PC-3 (cell line): ENCODE measurements at regions not wholly inside any gene's neighbourhood (a gene's known extent, or its start where the extent isn't known, plus 50 kb on each side); places are given as distances from the start of the nearest gene placed in this dataset.

Experiments used
- ATAC-seq: fragments of 200-7000 bp; cut with Tn5 transposase; 2 replicates; pipeline ENCODE4 v1.9.1; 2020; ENCODE audit warnings: mild to moderate bottlenecking, moderate library complexity
- BruUV-seq: library from RNA; stranded (reverse); fragments of 400-500 nt; replicated peaks from 2 replicates; lab custom pipeline; 2021; lab: Mats Ljungman, UMichigan
- CTCF ChIA-PET: fragments of 300-600 bp; sonication (Branson Sonifier 250); formaldehyde crosslinking; loops from one replicate; lab custom pipeline; 2022; ENCODE audit warnings: antibody characterized with exemption; lab: Charles Lee
- POLR2A ChIA-PET: fragments of 300-600 bp; sonication (Branson Sonifier 250); formaldehyde crosslinking; loops from one replicate; lab custom pipeline; 2022; ENCODE audit warnings: antibody characterized with exemption; ENCODE audit not compliant: unreplicated experiment; lab: Charles Lee
- DNase-seq: peaks from one replicate; pipeline ENCODE4 v3.0.0-alpha.2; 2015
- H2AFZ ChIP-seq: fragments of 300-600 bp; sonication (generic); 2 replicates; pipeline ENCODE4 v1.6.0; 2016; ENCODE audit warnings: antibody characterized with exemption, low read length
- H3F3A ChIP-seq: fragments of 300-600 bp; sonication (generic); one replicate; pipeline ENCODE4 v1.6.0; 2017; ENCODE audit warnings: antibody characterized with exemption, low read length, control low read depth, mild to moderate bottlenecking; ENCODE audit not compliant: unreplicated experiment
- H3K27ac ChIP-seq: fragments of 300-600 bp; sonication (generic); 2 replicates; pipeline ENCODE4 v1.5.1; 2016; ENCODE audit warnings: mild to moderate bottlenecking, low read length
- H3K27me3 ChIP-seq: fragments of 300-600 bp; sonication (generic); 2 replicates; pipeline ENCODE4 v1.6.1; 2016; ENCODE audit warnings: low read length, mixed read lengths
- H3K36me3 ChIP-seq: fragments of 300-600 bp; sonication (generic); 2 replicates; pipeline ENCODE4 v1.6.1; 2016; ENCODE audit warnings: low read depth, mixed run types, low read length, mixed read lengths
- H3K4me1 ChIP-seq: fragments of 300-600 bp; sonication (generic); 2 replicates; pipeline ENCODE4 v1.5.1; 2016; ENCODE audit warnings: low read length; ENCODE audit not compliant: insufficient read depth
- H3K4me2 ChIP-seq: fragments of 300-600 bp; sonication (generic); 2 replicates; pipeline ENCODE4 v1.6.0; 2016; ENCODE audit warnings: low read length
- H3K4me3 ChIP-seq: fragments of 300-600 bp; sonication (generic); 2 replicates; pipeline ENCODE4 v1.5.1; 2016; ENCODE audit warnings: mild to moderate bottlenecking, low read length, mixed read lengths
- H3K79me2 ChIP-seq: fragments of 300-600 bp; sonication (generic); 2 replicates; pipeline ENCODE4 v1.6.1; 2017; ENCODE audit warnings: low read length, mixed read lengths
- H3K9ac ChIP-seq: fragments of 300-600 bp; sonication (generic); 2 replicates; pipeline ENCODE4 v1.6.0; 2016; ENCODE audit warnings: mild to moderate bottlenecking, low read length
- H3K9me2 ChIP-seq: fragments of 300-600 bp; sonication (generic); replicated peaks from 2 replicates; pipeline ENCODE4 v1.6.1; 2016; ENCODE audit warnings: mixed run types, low read length, mixed read lengths
- H3K9me3 ChIP-seq: fragments of 300-600 bp; sonication (generic); 2 replicates; pipeline ENCODE4 v1.6.1; 2016; ENCODE audit warnings: low read length, mixed read lengths
- H4K20me1 ChIP-seq: fragments of 300-600 bp; sonication (generic); 2 replicates; pipeline ENCODE4 v1.6.1; 2016; ENCODE audit warnings: low read length, mixed read lengths
- EZH2 ChIP-seq: fragments of 300-600 bp; sonication (generic); IDR thresholded peaks from one replicate; pipeline ENCODE4 v1.6.1; 2017; ENCODE audit warnings: antibody characterized with exemption, mild to moderate bottlenecking, low read length; ENCODE audit not compliant: unreplicated experiment
- EZH2phosphoT487 ChIP-seq: fragments of 300-600 bp; sonication (generic); IDR thresholded peaks from 2 replicates; pipeline ENCODE4 v1.6.1; 2018; ENCODE audit warnings: mild to moderate bottlenecking, antibody characterized with exemption, low read length, borderline replicate concordance
- intact Hi-C: fragments of 100-400 bp; cut with micrococcal nuclease; formaldehyde crosslinking; loops from 2 replicates; pipeline ENCODE4 v1.9.0; 2023
- TF ChIP-seq, protein P1 (sequence below): fragments of 300-600 bp; sonication (generic); conservative IDR thresholded peaks from 2 replicates; pipeline ENCODE4 v1.5.1; 2017; ENCODE audit warnings: antibody characterized with exemption, low read depth, mild to moderate bottlenecking, low read length

DNA sequence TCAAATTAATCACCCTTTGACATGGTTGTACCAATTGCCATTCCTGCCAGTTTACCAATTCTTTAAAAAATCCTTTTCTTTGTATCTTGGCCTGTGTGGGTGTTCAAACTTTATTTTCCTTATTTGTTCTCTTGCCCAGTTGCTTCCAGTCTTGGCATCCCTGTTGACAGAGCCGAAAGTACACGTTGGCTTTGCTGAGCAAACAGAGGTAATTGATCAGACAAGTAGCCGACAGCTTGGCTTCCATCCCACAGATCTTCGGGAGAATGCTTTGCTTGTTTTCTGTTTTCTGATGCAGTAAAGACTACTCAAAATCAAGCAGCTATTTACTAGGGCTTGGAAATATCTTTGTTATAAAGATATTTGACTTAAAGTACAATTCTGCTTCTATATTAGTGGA lies 506.8 kb upstream of the SALL1 start:
- BruUV-seq = no TSS peak
- CTCF ChIA-PET = no interaction called here
- TF ChIP-seq EZH2 (no peak), EZH2phosphoT487 (no peak)
- TF ChIP-seq, protein P1, sequence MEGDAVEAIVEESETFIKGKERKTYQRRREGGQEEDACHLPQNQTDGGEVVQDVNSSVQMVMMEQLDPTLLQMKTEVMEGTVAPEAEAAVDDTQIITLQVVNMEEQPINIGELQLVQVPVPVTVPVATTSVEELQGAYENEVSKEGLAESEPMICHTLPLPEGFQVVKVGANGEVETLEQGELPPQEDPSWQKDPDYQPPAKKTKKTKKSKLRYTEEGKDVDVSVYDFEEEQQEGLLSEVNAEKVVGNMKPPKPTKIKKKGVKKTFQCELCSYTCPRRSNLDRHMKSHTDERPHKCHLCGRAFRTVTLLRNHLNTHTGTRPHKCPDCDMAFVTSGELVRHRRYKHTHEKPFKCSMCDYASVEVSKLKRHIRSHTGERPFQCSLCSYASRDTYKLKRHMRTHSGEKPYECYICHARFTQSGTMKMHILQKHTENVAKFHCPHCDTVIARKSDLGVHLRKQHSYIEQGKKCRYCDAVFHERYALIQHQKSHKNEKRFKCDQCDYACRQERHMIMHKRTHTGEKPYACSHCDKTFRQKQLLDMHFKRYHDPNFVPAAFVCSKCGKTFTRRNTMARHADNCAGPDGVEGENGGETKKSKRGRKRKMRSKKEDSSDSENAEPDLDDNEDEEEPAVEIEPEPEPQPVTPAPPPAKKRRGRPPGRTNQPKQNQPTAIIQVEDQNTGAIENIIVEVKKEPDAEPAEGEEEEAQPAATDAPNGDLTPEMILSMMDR = no peak
- Histone ChIP-seq H4K20me1 (no peaks in the 10 kb centered on the region), H3K36me3 (no peaks in the 10 kb centered on the region), H2AFZ (no peak overlapping the region), H3K4me3 (no peak overlapping the region), H3K4me2 (no peak overlapping the region), H3F3A (no peaks in the 10 kb centered on the region), H3K27ac (no peak overlapping the region), H3K79me2 (no peaks in the 10 kb centered on the region), H3K9me3 (no peaks in the 10 kb centered on the region), H3K4me1 (no peaks in the 10 kb centered on the region), H3K9ac (no peak overlapping the region), H3K27me3 (no peaks in the 10 kb centered on the region), H3K9me2 (no peaks in the 10 kb centered on the region)
- no peak for ATAC-seq
- no peak for DNase-seq
- intact Hi-C loops = no loop called here
- POLR2A ChIA-PET = no interaction called here

DNA sequence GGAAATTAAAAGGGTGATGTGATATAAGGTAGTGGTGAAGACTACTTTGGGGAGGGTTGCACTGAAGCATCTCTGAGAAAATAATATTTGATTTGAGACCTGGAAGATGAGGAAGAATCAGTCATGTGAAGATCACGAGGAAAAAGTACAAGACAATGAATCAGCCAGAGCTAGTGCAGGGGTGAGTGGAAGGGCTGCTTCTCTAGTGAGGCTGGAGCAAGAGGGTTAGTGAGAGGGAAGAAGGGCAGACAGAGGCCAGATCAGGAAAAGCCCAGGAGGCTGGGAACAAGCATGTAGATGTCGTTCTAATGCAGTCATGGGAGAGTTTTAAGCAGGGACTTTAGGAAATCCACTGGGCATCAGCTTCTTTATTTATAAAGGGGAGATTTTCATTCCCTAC lies 504.2 kb upstream of the SALL1 start:
- Histone ChIP-seq H3K4me2 (no peak overlapping the region), H2AFZ (no peak overlapping the region), H3K79me2 (no peaks in the 10 kb centered on the region), H3K9ac (no peak overlapping the region), H3K27me3 (no peaks in the 10 kb centered on the region), H3K36me3 (no peaks in the 10 kb centered on the region), H3K9me3 (no peaks in the 10 kb centered on the region), H3K4me1 (no peaks in the 10 kb centered on the region), H4K20me1 (no peaks in the 10 kb centered on the region), H3F3A (no peaks in the 10 kb centered on the region), H3K27ac (no peak overlapping the region), H3K9me2 (no peaks in the 10 kb centered on the region), H3K4me3 (no peak overlapping the region)
- DNase-seq (no peak), ATAC-seq (no peak)
- ChIA-PET CTCF (no interaction called here), POLR2A (no interaction called here)
- BruUV-seq = no TSS peak
- TF ChIP-seq, protein P1 = no peak
- TF ChIP-seq EZH2 (no peak), EZH2phosphoT487 (no peak)
- intact Hi-C loops = no loop called here

DNA sequence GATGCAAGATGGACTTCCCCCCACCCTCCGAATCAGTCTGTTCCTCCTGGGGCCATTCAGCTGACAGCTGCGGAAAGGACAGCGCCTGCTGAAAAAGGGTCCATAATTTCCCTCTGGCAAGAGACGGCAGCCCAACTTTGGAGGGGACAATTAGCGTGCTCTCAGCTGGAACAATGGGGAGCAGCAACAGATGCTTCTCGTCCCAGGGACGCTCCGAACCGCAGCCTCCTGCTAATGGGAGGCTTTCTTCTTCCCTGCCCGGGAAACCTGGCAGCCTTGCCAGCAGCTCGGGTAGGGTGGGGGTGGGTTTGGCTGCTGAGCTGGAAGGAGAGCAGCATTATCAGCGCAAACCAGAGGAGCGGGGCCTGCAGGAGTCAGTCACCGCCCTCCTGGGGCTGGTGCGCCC lies 500.0 kb upstream of the SALL1 start:
- no peak for DNase-seq
- H3K4me1 ChIP-seq = no peaks in the 10 kb centered on the region
- no peaks in the 10 kb centered on the region for H3K36me3 ChIP-seq
- ATAC-seq = no peak
- no peaks in the 10 kb centered on the region for H3K79me2 ChIP-seq
- H2AFZ ChIP-seq = no peak overlapping the region
- intact Hi-C loops = no loop called here
- POLR2A ChIA-PET = no interaction called here
- no peak overlapping the region for H3K9ac ChIP-seq
- H4K20me1 ChIP-seq = no peaks in the 10 kb centered on the region
- no peak overlapping the region for H3K4me3 ChIP-seq
- TF ChIP-seq EZH2phosphoT487 (no peak), EZH2 (no peak)
- TF ChIP-seq, protein P1 = no peak
- no peaks in the 10 kb centered on the region for H3K27me3 ChIP-seq
- H3K9me3 ChIP-seq = no peaks in the 10 kb centered on the region
- no peak overlapping the region for H3K27ac ChIP-seq
- no peak overlapping the region for H3K4me2 ChIP-seq
- CTCF ChIA-PET = no interaction called here
- no peaks in the 10 kb centered on the region for H3K9me2 ChIP-seq
- no peaks in the 10 kb centered on the region for H3F3A ChIP-seq
- no TSS peak for BruUV-seq
